Renal cortical epithelial cell (primary cell): ENCODE measurements at regions not wholly inside any gene's neighbourhood (a gene's known extent, or its start where the extent isn't known, plus 50 kb on each side); places are given as distances from the start of the nearest gene placed in this dataset.

Source experiments
- DNase-seq: peaks from one replicate; pipeline ENCODE4 v3.0.0-alpha.2; 2011; ENCODE audit warnings: low read depth

- DNase-seq = no peak
Measured at GRCh38 chr2:8159966-8160603, 521.8 kb upstream of the ID2 start.

- DNase-seq = no peak
Measured at GRCh38 chr2:8160959-8161358, 520.9 kb upstream of the ID2 start.

- no peak for DNase-seq
Measured at GRCh38 chr2:8162552-8162951, 519.3 kb upstream of the ID2 start.

- DNase-seq = no peak
Measured at GRCh38 chr2:8165550-8165949, 516.3 kb upstream of the ID2 start.

GRCh38 chr2:8168022-8168717 is 513.7 kb upstream of the ID2 start:
- DNase-seq = no peak

- no peak for DNase-seq
Measured at GRCh38 chr2:8168876-8169424, 512.9 kb upstream of the ID2 start.

- DNase-seq = no peak
Measured at GRCh38 chr2:8169443-8169842, 512.4 kb upstream of the ID2 start.

GRCh38 chr2:8170552-8171327 is 511.1 kb upstream of the ID2 start:
- DNase-seq = no peak

- peak; percentile 59 for DNase-seq
Measured at GRCh38 chr2:8171608-8172007, 510.2 kb upstream of the ID2 start.

GRCh38 chr2:8172661-8173060 is 509.2 kb upstream of the ID2 start:
- no peak for DNase-seq

GRCh38 chr2:8174641-8175257 is 507.1 kb upstream of the ID2 start:
- peak; percentile 80 for DNase-seq

GRCh38 chr2:8176887-8177286 is 505.0 kb upstream of the ID2 start:
- peak; percentile 4 for DNase-seq

- no peak for DNase-seq
Measured at GRCh38 chr2:8177566-8177965, 504.3 kb upstream of the ID2 start.

GRCh38 chr2:8178911-8179310 is 502.9 kb upstream of the ID2 start:
- DNase-seq = no peak

- no peak for DNase-seq
Measured at GRCh38 chr2:8189316-8189715, 492.5 kb upstream of the ID2 start.

GRCh38 chr2:8190279-8190678 is 491.6 kb upstream of the ID2 start:
- DNase-seq = no peak

GRCh38 chr2:8191427-8191826 is 490.4 kb upstream of the ID2 start:
- DNase-seq = no peak

GRCh38 chr2:8193146-8193545 is 488.7 kb upstream of the ID2 start:
- no peak for DNase-seq

GRCh38 chr2:8193686-8194615 is 487.9 kb upstream of the ID2 start:
- DNase-seq = no peak

- no peak for DNase-seq
Measured at GRCh38 chr2:8195784-8196183, 486.1 kb upstream of the ID2 start.

GRCh38 chr2:8196316-8196715 is 485.5 kb upstream of the ID2 start:
- no peak for DNase-seq
